ENCODE measurements at regions not wholly inside any gene's neighbourhood (a gene's known extent, or its start where the extent isn't known, plus 50 kb on each side); places are given as distances from the start of the nearest gene placed in this dataset.
A peak's percentile ranks its signal among the peaks of the same experiment; 100 is the strongest.
"Not testable (repeated sequence)": the region's sequence is repeated elsewhere in the genome, so short reads cannot be mapped to it uniquely, and the experiment has no call there.

- no peak for FAIRE-seq
- DNase-seq (ENCODE audit: extremely low spot score, insufficient read length, low read depth), result no peak
Measured at GRCh38 chr5:21125238-21125983, 1137.4 kb upstream of the CDH18 start.

GRCh38 chr5:21121213-21121612, 1133.2 kb upstream of the CDH18 start:
- no peak for FAIRE-seq

GRCh38 chr5:21097661-21098060, 1109.7 kb upstream of the CDH18 start:
- DNase-seq (ENCODE audit: extremely low spot score, insufficient read length, low read depth) (no peak), FAIRE-seq (no peak)

More at GRCh38 chr5:21121213-21121612, 1133.2 kb upstream of the CDH18 start:
- no peak for DNase-seq (ENCODE audit: extremely low spot score, insufficient read length, low read depth)

GRCh38 chr5:21094619-21095018, 1106.6 kb upstream of the CDH18 start:
- FAIRE-seq, result no peak
- DNase-seq (ENCODE audit: extremely low spot score, insufficient read length, low read depth), result no peak

- FAIRE-seq (no peak), DNase-seq (ENCODE audit: extremely low spot score, insufficient read length, low read depth) (no peak)
Measured at GRCh38 chr5:21087766-21088165, 1099.8 kb upstream of the CDH18 start.

- DNase-seq (ENCODE audit: extremely low spot score, insufficient read length, low read depth) (no peak), FAIRE-seq (no peak)
Measured at GRCh38 chr5:21085791-21086190, 1097.8 kb upstream of the CDH18 start.

GRCh38 chr5:21071986-21072385, 1084.0 kb upstream of the CDH18 start:
- FAIRE-seq (no peak), DNase-seq (ENCODE audit: extremely low spot score, insufficient read length, low read depth) (no peak)

GRCh38 chr5:21071421-21071820, 1083.4 kb upstream of the CDH18 start:
- FAIRE-seq, result no peak
- no peak for DNase-seq (ENCODE audit: extremely low spot score, insufficient read length, low read depth)

GRCh38 chr5:21070858-21071257, 1082.9 kb upstream of the CDH18 start:
- FAIRE-seq (no peak), DNase-seq (ENCODE audit: extremely low spot score, insufficient read length, low read depth) (no peak)

GRCh38 chr5:21067724-21068123, 1079.7 kb upstream of the CDH18 start:
- FAIRE-seq, result no peak

GRCh38 chr5:21063146-21063545, 1075.1 kb upstream of the CDH18 start:
- DNase-seq (ENCODE audit: extremely low spot score, insufficient read length, low read depth) (no peak), FAIRE-seq (no peak)

More at GRCh38 chr5:21067724-21068123, 1079.7 kb upstream of the CDH18 start:
- DNase-seq (ENCODE audit: extremely low spot score, insufficient read length, low read depth), result no peak

GRCh38 chr5:21058289-21058688, 1070.3 kb upstream of the CDH18 start:
- no peak for DNase-seq (ENCODE audit: extremely low spot score, insufficient read length, low read depth)
- FAIRE-seq, result peak; percentile 67

- no peak for DNase-seq (ENCODE audit: extremely low spot score, insufficient read length, low read depth)
- no peak for FAIRE-seq
Measured at GRCh38 chr5:21051945-21052344, 1063.9 kb upstream of the CDH18 start.

- DNase-seq (ENCODE audit: extremely low spot score, insufficient read length, low read depth) (no peak), FAIRE-seq (no peak)
Measured at GRCh38 chr5:21049901-21050300, 1061.9 kb upstream of the CDH18 start.

GRCh38 chr5:21030981-21031380, 1043.0 kb upstream of the CDH18 start:
- FAIRE-seq, result no peak
- DNase-seq (ENCODE audit: extremely low spot score, insufficient read length, low read depth), result no peak

- FAIRE-seq, result no peak
- no peak for DNase-seq (ENCODE audit: extremely low spot score, insufficient read length, low read depth)
Measured at GRCh38 chr5:21024966-21025365, 1037.0 kb upstream of the CDH18 start.

GRCh38 chr5:21013237-21013636, 1025.2 kb upstream of the CDH18 start:
- FAIRE-seq, result no peak
- no peak for DNase-seq (ENCODE audit: extremely low spot score, insufficient read length, low read depth)

GRCh38 chr5:21007781-21008180, 1019.8 kb upstream of the CDH18 start:
- DNase-seq (ENCODE audit: extremely low spot score, insufficient read length, low read depth), result no peak
- FAIRE-seq, result no peak

- FAIRE-seq; DNase-seq (ENCODE audit: extremely low spot score, insufficient read length, low read depth): not testable (repeated sequence)
Measured at GRCh38 chr5:20988933-20989332, 1000.9 kb upstream of the CDH18 start.

GRCh38 chr5:20985754-20986153, 997.8 kb upstream of the CDH18 start:
- FAIRE-seq, result no peak
- no peak for DNase-seq (ENCODE audit: extremely low spot score, insufficient read length, low read depth)

GRCh38 chr5:20974426-20974825, 986.4 kb upstream of the CDH18 start:
- FAIRE-seq (no peak), DNase-seq (ENCODE audit: extremely low spot score, insufficient read length, low read depth) (no peak)

- no peak for DNase-seq (ENCODE audit: extremely low spot score, insufficient read length, low read depth)
- no peak for FAIRE-seq
Measured at GRCh38 chr5:20972419-20972925, 984.5 kb upstream of the CDH18 start.
